ENCODE measurements at regions not wholly inside any gene's neighbourhood (a gene's known extent, or its start where the extent isn't known, plus 50 kb on each side); places are given as distances from the start of the nearest gene placed in this dataset.

GRCh38 chr1:65039066-65039465 is 72.7 kb upstream of the JAK1 start:
- H3K4me1 Mint-ChIP-seq (ENCODE audit: low read depth, unreplicated experiment), result no peaks in the 10 kb centered on the region
- intact Hi-C loops (cut with micrococcal nuclease; ENCODE audit: unreplicated experiment), result no loop called here
- H3K4me3 Mint-ChIP-seq (ENCODE audit: low read depth, unreplicated experiment), result no peak overlapping the region
- DNase-seq, result no peak
- H3K27ac Mint-ChIP-seq (ENCODE audit: unreplicated experiment), result no peak overlapping the region
- H3K9me3 Mint-ChIP-seq (ENCODE audit: low read depth, unreplicated experiment), result no peaks in the 10 kb centered on the region
- BruUV-seq (replicated peaks), result no TSS peak
- no peaks in the 10 kb centered on the region for H3K36me3 Mint-ChIP-seq (ENCODE audit: insufficient read depth, unreplicated experiment)
- TF ChIP-seq CTCF (IDR thresholded peaks at IDR 0.05; ENCODE audit: unreplicated experiment), result no peak
- H3K27me3 Mint-ChIP-seq (ENCODE audit: unreplicated experiment), result no peaks in the 10 kb centered on the region
- CTCF ChIA-PET, result no interaction called here

- Mint-ChIP-seq H3K9me3 (ENCODE audit: low read depth, unreplicated experiment) (no peaks in the 10 kb centered on the region), H3K36me3 (ENCODE audit: insufficient read depth, unreplicated experiment) (no peaks in the 10 kb centered on the region), H3K27ac (ENCODE audit: unreplicated experiment) (no peak overlapping the region), H3K4me3 (ENCODE audit: low read depth, unreplicated experiment) (no peak overlapping the region), H3K4me1 (ENCODE audit: low read depth, unreplicated experiment) (no peaks in the 10 kb centered on the region), H3K27me3 (ENCODE audit: unreplicated experiment) (no peaks in the 10 kb centered on the region)
- DNase-seq, result no peak
- intact Hi-C loops (cut with micrococcal nuclease; ENCODE audit: unreplicated experiment), result no loop called here
- BruUV-seq (replicated peaks), result no TSS peak
- no peak for TF ChIP-seq CTCF (IDR thresholded peaks at IDR 0.05; ENCODE audit: unreplicated experiment)
- CTCF ChIA-PET, result no interaction called here
Measured at GRCh38 chr1:65039508-65039907, 73.2 kb upstream of the JAK1 start.

- CTCF ChIA-PET, result no interaction called here
- DNase-seq, result no peak
- Mint-ChIP-seq H3K36me3 (ENCODE audit: insufficient read depth, unreplicated experiment) (no peaks in the 10 kb centered on the region), H3K4me1 (ENCODE audit: low read depth, unreplicated experiment) (no peaks in the 10 kb centered on the region), H3K9me3 (ENCODE audit: low read depth, unreplicated experiment) (no peaks in the 10 kb centered on the region), H3K27ac (ENCODE audit: unreplicated experiment) (no peak overlapping the region), H3K27me3 (ENCODE audit: unreplicated experiment) (no peaks in the 10 kb centered on the region), H3K4me3 (ENCODE audit: low read depth, unreplicated experiment) (no peak overlapping the region)
- BruUV-seq (replicated peaks), result no TSS peak
- intact Hi-C loops (cut with micrococcal nuclease; ENCODE audit: unreplicated experiment), result no loop called here
- TF ChIP-seq CTCF (IDR thresholded peaks at IDR 0.05; ENCODE audit: unreplicated experiment), result no peak
Measured at GRCh38 chr1:65042467-65042866, 76.1 kb upstream of the JAK1 start.

GRCh38 chr1:65044411-65044810 is 78.1 kb upstream of the JAK1 start:
- intact Hi-C loops (cut with micrococcal nuclease; ENCODE audit: unreplicated experiment), result no loop called here
- H3K27me3 Mint-ChIP-seq (ENCODE audit: unreplicated experiment), result no peaks in the 10 kb centered on the region
- no peak for TF ChIP-seq CTCF (IDR thresholded peaks at IDR 0.05; ENCODE audit: unreplicated experiment)
- H3K36me3 Mint-ChIP-seq (ENCODE audit: insufficient read depth, unreplicated experiment), result no peaks in the 10 kb centered on the region
- no peaks in the 10 kb centered on the region for H3K4me1 Mint-ChIP-seq (ENCODE audit: low read depth, unreplicated experiment)
- H3K9me3 Mint-ChIP-seq (ENCODE audit: low read depth, unreplicated experiment), result no peaks in the 10 kb centered on the region
- no peak overlapping the region for H3K27ac Mint-ChIP-seq (ENCODE audit: unreplicated experiment)
- CTCF ChIA-PET, result no interaction called here
- no peak for DNase-seq
- no peak overlapping the region for H3K4me3 Mint-ChIP-seq (ENCODE audit: low read depth, unreplicated experiment)
- no TSS peak for BruUV-seq (replicated peaks)

Data from Calu3 (cell line).